NCI-H2107 treated with DMSO at 0.1 percent for 48 hours (cell line): ENCODE measurements at regions not wholly inside any gene's neighbourhood (a gene's known extent, or its start where the extent isn't known, plus 50 kb on each side); places are given as distances from the start of the nearest gene placed in this dataset.
A peak's percentile ranks its signal among the peaks of the same experiment; 100 is the strongest.
"Not testable (repeated sequence)": the region's sequence is repeated elsewhere in the genome, so short reads cannot be mapped to it uniquely, and the experiment has no call there.

ENCODE experiments used
- DNase-seq: peaks from one replicate; lab custom pipeline; 2025; ENCODE audit not compliant: unreplicated experiment; lab: John Stamatoyannopoulos, UW

- DNase-seq, result no peak
Observed at GRCh38 chr14:50018201-50018932, 98.0 kb downstream of the VCPKMT start.

GRCh38 chr14:50018933-50019210, 97.5 kb downstream of the VCPKMT start:
- no peak for DNase-seq

- DNase-seq, result no peak
Observed at GRCh38 chr14:50020184-50020583, 96.2 kb downstream of the VCPKMT start.

- no peak for DNase-seq
Observed at GRCh38 chr14:50020799-50021198, 95.6 kb downstream of the VCPKMT start.

GRCh38 chr14:50021261-50022031, 94.9 kb downstream of the VCPKMT start:
- no peak for DNase-seq

- no peak for DNase-seq
Observed at GRCh38 chr14:50022661-50023060, 93.7 kb downstream of the VCPKMT start.

GRCh38 chr14:50023671-50024490, 92.5 kb downstream of the VCPKMT start:
- DNase-seq, result no peak

GRCh38 chr14:50025073-50025472, 91.3 kb downstream of the VCPKMT start:
- no peak for DNase-seq

- no peak for DNase-seq
Observed at GRCh38 chr14:50025776-50026175, 90.6 kb downstream of the VCPKMT start.

- DNase-seq, result no peak
Observed at GRCh38 chr14:50026396-50026795, 90.0 kb downstream of the VCPKMT start.

- DNase-seq, result no peak
Observed at GRCh38 chr14:50027816-50028215, 88.6 kb downstream of the VCPKMT start.

- DNase-seq, result no peak
Observed at GRCh38 chr14:50028458-50028857, 87.9 kb downstream of the VCPKMT start.

GRCh38 chr14:50030036-50030435, 86.3 kb downstream of the VCPKMT start:
- DNase-seq, result no peak

GRCh38 chr14:50030911-50031310, 85.5 kb downstream of the VCPKMT start:
- DNase-seq, result not testable (repeated sequence)

GRCh38 chr14:50031602-50032313, 84.6 kb downstream of the VCPKMT start:
- DNase-seq, result no peak

GRCh38 chr14:50032462-50033167, 83.8 kb downstream of the VCPKMT start:
- DNase-seq, result not testable (repeated sequence)

GRCh38 chr14:50035214-50035613, 81.2 kb downstream of the VCPKMT start:
- DNase-seq, result no peak

GRCh38 chr14:50036211-50036610, 80.2 kb downstream of the VCPKMT start:
- DNase-seq, result no peak

- DNase-seq, result no peak
Observed at GRCh38 chr14:50036637-50037036, 79.7 kb downstream of the VCPKMT start.

- no peak for DNase-seq
Observed at GRCh38 chr14:50037240-50037639, 79.1 kb downstream of the VCPKMT start.

GRCh38 chr14:50037852-50038251, 78.5 kb downstream of the VCPKMT start:
- DNase-seq, result peak; percentile 92
